Endometrium (tissue), 2 donors: ENCODE measurements at regions not wholly inside any gene's neighbourhood (a gene's known extent, or its start where the extent isn't known, plus 50 kb on each side); places are given as distances from the start of the nearest gene placed in this dataset.

Experiments
- FAIRE-seq: peaks from 2 replicates; lab custom pipeline; 2012; peaks lifted over from hg19 to GRCh38; lab: Jason Lieb, UNC
- donor health status: control.
- donor health status: control.

GRCh38 chr18:37673671-37674070 lies 108.1 kb upstream of the CELF4 start:
- no peak for FAIRE-seq

GRCh38 chr18:37672932-37673595 lies 107.5 kb upstream of the CELF4 start:
- no peak for FAIRE-seq

GRCh38 chr18:37672001-37672400 lies 106.4 kb upstream of the CELF4 start:
- FAIRE-seq, result no peak

GRCh38 chr18:37671530-37671929 lies 105.9 kb upstream of the CELF4 start:
- no peak for FAIRE-seq

DNA sequence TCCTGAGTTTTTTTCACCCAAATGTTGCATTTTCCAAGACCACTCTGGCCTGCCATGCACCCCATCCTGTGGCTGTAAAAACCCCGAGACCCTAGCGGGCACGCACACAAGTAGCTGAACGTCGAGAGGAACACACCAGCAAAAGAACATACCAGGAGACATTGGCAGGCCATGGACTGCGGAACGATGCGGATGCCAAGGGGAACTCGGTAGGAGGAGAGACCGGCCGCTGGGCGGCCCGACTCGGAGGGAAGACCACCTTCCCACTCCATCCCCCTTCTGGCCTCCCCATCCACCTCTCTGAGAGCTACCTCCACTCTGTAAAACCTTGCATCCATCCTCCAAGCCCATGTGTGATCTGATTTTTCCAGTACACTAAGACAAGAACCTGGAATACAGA lies 105.5 kb upstream of the CELF4 start:
- no peak for FAIRE-seq

GRCh38 chr18:37669991-37670534 lies 104.5 kb upstream of the CELF4 start:
- FAIRE-seq, result no peak

- FAIRE-seq, result no peak
Observed at GRCh38 chr18:37668971-37669747, 103.6 kb upstream of the CELF4 start.

GRCh38 chr18:37667836-37668235 lies 102.2 kb upstream of the CELF4 start:
- FAIRE-seq, result no peak

DNA sequence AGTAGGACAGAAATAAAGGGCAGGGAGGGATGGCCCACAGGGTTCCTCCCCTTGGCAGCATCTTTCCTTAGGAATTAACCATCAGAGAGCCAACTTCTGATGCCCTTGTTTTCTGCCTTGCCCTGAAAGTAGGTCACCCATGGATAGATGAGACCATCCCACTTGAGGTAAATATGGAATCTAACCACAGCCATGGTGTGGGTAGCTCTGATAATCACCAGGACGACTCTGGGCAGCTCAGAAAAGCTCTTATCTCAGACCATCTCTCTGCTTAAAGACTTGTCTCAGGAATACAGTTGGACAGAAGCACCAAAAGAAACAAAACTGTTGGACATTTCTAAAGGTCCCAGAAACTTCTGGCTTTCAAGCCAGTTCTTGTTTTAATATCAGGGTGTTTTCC lies 101.4 kb upstream of the CELF4 start:
- FAIRE-seq, result no peak

DNA sequence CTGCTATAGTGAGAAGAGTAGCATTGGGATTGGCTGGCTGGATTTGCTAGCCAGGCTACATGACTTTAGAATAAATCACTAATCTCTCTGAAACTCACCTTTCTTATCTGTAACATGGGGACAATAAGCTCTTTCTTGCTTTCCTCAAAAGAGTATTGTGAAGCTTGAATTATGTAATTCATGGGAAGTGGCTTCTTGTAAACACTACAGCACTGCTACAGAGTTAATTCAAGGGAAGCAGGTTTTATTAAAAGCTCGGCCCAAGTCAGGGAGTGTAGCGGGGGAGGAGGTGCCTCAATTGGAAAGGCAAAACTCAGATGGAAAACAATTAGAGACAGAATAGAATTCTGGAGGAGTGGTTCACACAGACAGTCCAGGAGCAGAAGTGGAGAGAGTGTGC lies 100.9 kb upstream of the CELF4 start:
- no peak for FAIRE-seq

GRCh38 chr18:37665346-37665745 lies 99.7 kb upstream of the CELF4 start:
- FAIRE-seq, result no peak

GRCh38 chr18:37663446-37663845 lies 97.8 kb upstream of the CELF4 start:
- FAIRE-seq, result no peak

- FAIRE-seq, result no peak
Observed at GRCh38 chr18:37662546-37663339, 97.1 kb upstream of the CELF4 start.

DNA sequence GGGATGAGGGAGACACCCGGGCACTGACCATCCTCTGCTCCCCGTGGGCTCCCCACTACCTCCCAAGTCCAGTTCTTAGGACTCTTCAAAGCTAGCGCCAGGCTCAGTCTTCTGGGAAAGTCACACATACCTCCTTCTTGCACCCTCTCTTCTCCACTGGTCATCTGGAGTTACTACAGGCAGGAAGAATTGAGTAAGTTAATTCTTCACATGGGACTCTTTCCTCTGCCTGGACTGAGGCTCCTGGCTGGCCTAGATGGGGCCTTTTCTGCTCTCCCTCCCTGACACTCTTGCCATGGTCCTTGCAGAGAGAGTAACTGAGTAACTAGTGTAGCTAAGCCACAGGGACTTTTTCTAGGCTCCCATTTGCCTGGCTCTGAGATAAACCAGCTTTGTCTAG lies 96.5 kb upstream of the CELF4 start:
- FAIRE-seq, result no peak

GRCh38 chr18:37661478-37661877 lies 95.9 kb upstream of the CELF4 start:
- no peak for FAIRE-seq

DNA sequence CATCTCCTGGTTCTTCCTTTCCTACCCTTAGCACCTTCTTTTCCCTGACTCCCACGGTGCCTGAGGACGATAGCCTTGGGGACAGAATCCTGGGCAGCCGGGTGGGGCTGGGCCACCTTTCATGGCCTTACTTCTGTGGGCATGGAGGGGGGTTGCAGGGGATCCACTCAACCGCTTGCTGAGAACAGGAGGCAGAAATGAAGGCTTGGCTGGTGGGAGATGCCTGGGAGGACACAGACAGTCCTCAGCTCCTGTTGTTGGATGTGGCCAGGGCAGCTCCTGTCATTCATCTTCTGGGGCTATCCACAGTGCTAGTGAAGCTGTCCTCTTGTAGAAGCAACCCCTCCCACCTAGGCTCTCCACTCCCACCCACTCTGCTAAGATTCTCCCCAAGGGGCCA lies 95.5 kb upstream of the CELF4 start:
- FAIRE-seq, result no peak

- FAIRE-seq, result no peak
Observed at GRCh38 chr18:37660658-37661057, 95.1 kb upstream of the CELF4 start.

DNA sequence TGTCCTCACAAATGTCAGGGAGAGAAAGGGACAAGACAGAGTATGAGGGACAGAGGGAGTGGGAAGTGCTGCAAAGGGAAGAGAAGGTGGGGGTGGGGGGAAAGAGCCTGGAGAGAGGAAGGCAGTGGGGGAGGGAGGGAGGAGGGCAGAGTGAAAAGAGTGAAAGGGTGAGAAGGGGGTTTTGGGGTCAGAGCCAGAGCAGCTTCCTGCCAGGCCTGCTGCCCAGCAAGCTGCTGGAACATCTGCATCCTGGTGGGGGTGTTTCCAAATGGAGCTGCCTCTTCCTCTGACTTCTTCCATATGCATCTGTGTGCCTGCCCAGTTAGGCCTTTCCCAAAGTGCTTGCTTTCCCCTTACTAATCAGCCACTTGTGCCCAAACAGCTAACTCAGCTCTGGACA lies 94.3 kb upstream of the CELF4 start:
- no peak for FAIRE-seq

DNA sequence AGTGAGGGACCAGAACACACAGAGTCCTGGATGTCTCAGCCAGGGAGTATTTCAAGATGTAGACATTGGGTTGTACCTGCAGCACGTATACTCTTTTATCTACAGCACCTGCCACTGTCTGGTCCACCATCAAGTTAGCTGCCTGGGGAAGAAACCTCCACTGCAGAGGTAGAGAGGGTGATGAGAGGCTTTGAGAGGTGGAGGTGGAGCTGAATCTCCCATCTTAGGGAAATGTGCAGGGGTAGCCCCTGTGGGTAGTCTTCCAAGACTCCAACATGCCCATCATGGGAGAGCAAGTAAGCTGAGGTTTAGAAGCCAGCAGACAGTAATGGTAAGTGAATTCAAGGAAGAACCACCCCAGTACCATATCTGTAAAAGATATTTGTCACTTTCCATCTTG lies 93.3 kb upstream of the CELF4 start:
- no peak for FAIRE-seq

GRCh38 chr18:37657493-37657892 lies 91.9 kb upstream of the CELF4 start:
- FAIRE-seq, result no peak

GRCh38 chr18:37654731-37655369 lies 89.3 kb upstream of the CELF4 start:
- no peak for FAIRE-seq

DNA sequence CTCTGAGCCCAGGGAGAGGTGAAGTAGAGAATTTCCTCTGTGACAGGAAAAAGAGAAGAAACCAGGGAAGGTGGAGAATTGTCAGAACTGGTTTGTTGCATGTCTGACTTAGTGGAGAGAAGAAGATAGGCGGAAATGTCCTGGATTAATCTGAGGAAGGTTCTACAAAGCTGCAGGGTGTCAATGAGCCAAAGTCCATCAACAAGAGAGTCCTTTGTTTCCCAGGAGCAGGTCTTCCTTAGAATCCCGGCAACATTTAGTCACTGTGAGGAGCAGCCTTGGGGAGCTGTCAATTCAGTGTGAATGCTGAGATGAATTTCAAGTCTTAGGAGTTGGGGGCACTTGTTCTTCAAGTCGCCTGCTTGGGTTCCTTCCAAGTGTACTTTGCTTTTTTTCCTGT lies 88.4 kb upstream of the CELF4 start:
- FAIRE-seq, result no peak
